Right lobe of liver (tissue), 4 donors: ENCODE measurements at regions not wholly inside any gene's neighbourhood (a gene's known extent, or its start where the extent isn't known, plus 50 kb on each side); places are given as distances from the start of the nearest gene placed in this dataset.

Source experiments
- CTCF ChIP-seq, 4 donors: fragments of 200-600 bp in 3 of 4; fragments of 450-650 bp in 1 of 4; IDR thresholded peaks; one replicate each; pipeline versions ENCODE4 v1.5.1 to v1.8.0; 2016 to 2022; ENCODE audit warnings: antibody characterized with exemption in 4 of 4, mild to moderate bottlenecking in 2 of 4
- POLR2A ChIP-seq: fragments of 450-650 bp; IDR thresholded peaks from one replicate; pipeline ENCODE4 v1.6.1; 2017; ENCODE audit warnings: antibody characterized with exemption, mild to moderate bottlenecking
- donor health status: DM: no; HTN: no; CAD: no.
- donor health status: DM: no; HTN: no; CAD: no.
- donor health status: DM: no; HTN: yes; CAD: no.

DNA sequence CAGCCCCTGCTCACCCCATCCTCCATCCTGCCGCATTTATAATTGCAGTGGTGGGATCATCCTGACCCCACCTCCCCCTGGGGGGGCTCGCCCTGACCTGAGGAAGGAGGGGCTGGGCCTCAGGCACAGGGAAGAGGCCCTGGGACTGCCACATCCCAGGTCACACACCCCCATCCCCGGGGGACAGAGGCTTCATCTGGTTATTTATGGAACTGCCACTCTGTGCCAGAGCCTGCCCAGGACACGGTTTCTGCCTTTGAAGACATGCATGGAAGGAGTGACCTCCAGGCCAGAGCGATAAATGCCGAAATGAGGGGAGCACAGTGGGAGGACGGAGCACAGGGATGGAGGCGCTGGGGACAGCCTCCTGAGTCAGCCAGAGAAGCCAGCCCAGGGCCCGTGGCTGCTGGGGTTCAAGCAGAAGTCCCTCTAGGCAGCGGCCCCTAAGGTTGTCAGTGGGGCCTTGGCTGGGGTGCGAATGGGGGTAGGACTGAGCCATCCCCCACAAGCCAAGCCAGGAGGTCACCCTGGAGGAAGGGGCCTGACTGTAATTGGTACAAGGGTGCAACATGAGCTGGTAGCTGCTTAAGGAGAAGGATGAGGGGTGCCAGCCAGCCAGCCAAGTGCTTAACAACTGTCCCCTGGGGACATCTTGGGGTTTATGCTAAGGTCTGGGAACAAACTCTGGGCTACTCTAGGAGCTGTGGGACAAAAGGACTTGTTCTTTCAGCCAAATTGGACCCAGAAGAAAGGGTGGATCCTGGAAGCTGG, 51.4 kb upstream of the SHISAL1 start:
- TF ChIP-seq CTCF (IDR thresholded peaks at IDR 0.05) = no peak
- TF ChIP-seq POLR2A = no peak
